KMS-11 (cell line): ENCODE measurements at regions not wholly inside any gene's neighbourhood (a gene's known extent, or its start where the extent isn't known, plus 50 kb on each side); places are given as distances from the start of the nearest gene placed in this dataset.

ENCODE experiments used
- H2AFZ ChIP-seq: fragments of 200-600 bp; sonication (generic); 2 replicates; pipeline ENCODE4 v1.6.1; 2016; ENCODE audit warnings: antibody characterized with exemption, mixed run types, low read depth
- H3K27ac ChIP-seq: fragments of 200-600 bp; sonication (generic); 2 replicates; pipeline ENCODE4 v1.6.1; 2016; ENCODE audit warnings: mild to moderate bottlenecking, mixed run types
- H3K27me3 ChIP-seq: fragments of 200-600 bp; sonication (generic); 2 replicates; pipeline ENCODE4 v1.6.1; 2017; ENCODE audit warnings: mild to moderate bottlenecking, low read depth, mixed run types, moderate library complexity; ENCODE audit not compliant: insufficient read depth
- H3K36me3 ChIP-seq: fragments of 200-600 bp; sonication (generic); 2 replicates; pipeline ENCODE4 v1.6.1; 2017; ENCODE audit warnings: mild to moderate bottlenecking, mixed run types; ENCODE audit not compliant: insufficient read depth
- H3K4me1 ChIP-seq: fragments of 200-600 bp; sonication (generic); 2 replicates; pipeline ENCODE4 v1.6.1; 2016; ENCODE audit warnings: mild to moderate bottlenecking, low read depth, mixed run types; ENCODE audit not compliant: poor library complexity, severe bottlenecking
- H3K4me2 ChIP-seq: fragments of 200-600 bp; sonication (generic); 2 replicates; pipeline ENCODE4 v1.7.0; 2016; ENCODE audit warnings: mild to moderate bottlenecking, mixed run types
- H3K4me3 ChIP-seq: fragments of 200-600 bp; sonication (generic); IDR thresholded peaks from 2 replicates; pipeline ENCODE4 v1.6.1; 2017; ENCODE audit warnings: low read depth, low read length, mixed read lengths; ENCODE audit not compliant: insufficient read depth
- H3K79me2 ChIP-seq: fragments of 200-600 bp; sonication (generic); 2 replicates; pipeline ENCODE4 v1.6.1; 2016; ENCODE audit warnings: low read depth, mixed run types; ENCODE audit not compliant: insufficient read depth
- H3K9ac ChIP-seq: fragments of 200-600 bp; sonication (generic); 2 replicates; pipeline ENCODE4 v1.6.1; 2016; ENCODE audit warnings: mild to moderate bottlenecking, mixed run types
- H4K20me1 ChIP-seq: fragments of 200-600 bp; sonication (generic); 2 replicates; pipeline ENCODE4 v1.6.1; 2016; ENCODE audit warnings: mild to moderate bottlenecking, mixed run types; ENCODE audit not compliant: insufficient read depth
- CTCF ChIP-seq: fragments of 200-600 bp; sonication (generic); conservative IDR thresholded peaks from 2 replicates; pipeline ENCODE4 v1.6.1; 2017; ENCODE audit warnings: low read depth, mild to moderate bottlenecking, antibody characterized with exemption, low read length, moderate library complexity, mixed read lengths

GRCh38 chr1:234927971-234928640 is 200.5 kb downstream of the TOMM20 start:
- Histone ChIP-seq H4K20me1 (no peaks in the 10 kb centered on the region), H3K4me1 (peaks cover 34% of the 10 kb centered on the region), H3K79me2 (no peaks in the 10 kb centered on the region), H3K27me3 (no peaks in the 10 kb centered on the region), H3K36me3 (no peaks in the 10 kb centered on the region), H3K9ac (no peak overlapping the region), H3K4me3 (no peak overlapping the region), H3K4me2 (no peak overlapping the region), H3K27ac (no peak overlapping the region; the same call in 1 of the 2 replicates), H2AFZ (no peak overlapping the region)
- TF ChIP-seq CTCF = no peak

- H3K4me2 ChIP-seq = peak overlapping the region; percentile 94
- no peaks in the 10 kb centered on the region for H4K20me1 ChIP-seq
- H3K79me2 ChIP-seq = no peaks in the 10 kb centered on the region
- peak overlapping the region; percentile 94 for H3K27ac ChIP-seq
- peaks cover 34% of the 10 kb centered on the region for H3K4me1 ChIP-seq
- no peaks in the 10 kb centered on the region for H3K27me3 ChIP-seq
- H2AFZ ChIP-seq = peak overlapping the region; percentile 74
- peak overlapping the region; percentile 84 for H3K9ac ChIP-seq
- no peak for TF ChIP-seq CTCF
- no peak overlapping the region for H3K4me3 ChIP-seq
- no peaks in the 10 kb centered on the region for H3K36me3 ChIP-seq
Measured at GRCh38 chr1:234927312-234927970, 201.2 kb downstream of the TOMM20 start.

DNA sequence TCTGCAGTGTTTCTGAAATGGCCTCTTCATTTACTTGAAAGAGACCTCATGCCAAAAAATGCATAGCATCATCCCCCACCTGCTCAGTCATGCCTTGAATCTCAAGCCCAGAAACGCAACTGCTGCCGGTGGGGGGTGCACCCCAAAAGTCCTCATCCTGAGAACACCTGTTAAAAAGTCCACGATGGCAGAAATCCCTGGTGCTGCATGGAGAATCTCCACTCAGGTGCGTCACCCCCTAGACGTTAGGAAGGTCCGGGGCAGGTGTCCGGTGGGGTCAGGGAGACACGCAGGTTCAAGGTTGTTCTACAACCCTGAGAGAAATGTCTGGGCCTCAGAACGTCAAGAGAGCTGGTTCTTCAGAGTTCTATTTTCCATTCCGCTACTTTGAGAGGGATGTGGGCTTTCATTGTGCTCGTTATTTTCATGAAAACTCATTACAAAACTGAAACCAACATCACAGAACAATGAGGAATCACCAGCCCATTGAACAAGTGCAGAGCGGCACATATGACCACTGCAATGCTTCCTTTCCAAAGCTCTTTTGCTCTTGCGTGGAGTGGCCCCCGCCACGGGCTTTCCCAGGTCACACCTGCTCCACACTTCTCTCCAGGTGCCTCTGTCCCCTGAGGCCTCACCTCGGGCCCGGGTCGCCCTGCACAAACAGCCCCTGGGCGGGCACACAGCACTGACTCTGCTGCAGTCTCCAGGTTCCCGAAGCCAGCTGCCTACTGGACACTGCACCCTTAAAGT is 201.9 kb downstream of the TOMM20 start:
- peaks cover 34% of the 10 kb centered on the region for H3K4me1 ChIP-seq
- peak overlapping the region; percentile 94 for H3K4me2 ChIP-seq
- H3K9ac ChIP-seq = peak overlapping the region; percentile 84

GRCh38 chr1:234926264-234926558 is 202.4 kb downstream of the TOMM20 start:
- Histone ChIP-seq H3K36me3 (no peaks in the 10 kb centered on the region), H3K4me2 (peak overlapping the region; percentile 94), H3K4me3 (peak overlapping the region; percentile 62), H3K27me3 (no peaks in the 10 kb centered on the region), H3K9ac (peak overlapping the region; percentile 84), H2AFZ (peak overlapping the region; percentile 74), H3K4me1 (peaks cover 34% of the 10 kb centered on the region), H4K20me1 (no peaks in the 10 kb centered on the region), H3K79me2 (no peaks in the 10 kb centered on the region), H3K27ac (peak overlapping the region; percentile 94)
- no peak for TF ChIP-seq CTCF

More for the DNA sequence above, 201.9 kb downstream of the TOMM20 start:
- no peaks in the 10 kb centered on the region for H3K79me2 ChIP-seq
- peak overlapping the region; percentile 51 for H3K4me3 ChIP-seq
- no peaks in the 10 kb centered on the region for H3K27me3 ChIP-seq
- H2AFZ ChIP-seq = peak overlapping the region; percentile 74
- no peaks in the 10 kb centered on the region for H3K36me3 ChIP-seq
- no peaks in the 10 kb centered on the region for H4K20me1 ChIP-seq
- no peak for TF ChIP-seq CTCF
- peak overlapping the region; percentile 94 for H3K27ac ChIP-seq
